Raji (cell line): ENCODE measurements at regions not wholly inside any gene's neighbourhood (a gene's known extent, or its start where the extent isn't known, plus 50 kb on each side); places are given as distances from the start of the nearest gene placed in this dataset.

Experiments used
- POLR2A ChIP-seq: IDR thresholded peaks from 2 replicates; pipeline ENCODE4 v1.6.1; 2011; ENCODE audit warnings: low read depth, low read length, control low read depth; ENCODE audit not compliant: insufficient read depth

DNA sequence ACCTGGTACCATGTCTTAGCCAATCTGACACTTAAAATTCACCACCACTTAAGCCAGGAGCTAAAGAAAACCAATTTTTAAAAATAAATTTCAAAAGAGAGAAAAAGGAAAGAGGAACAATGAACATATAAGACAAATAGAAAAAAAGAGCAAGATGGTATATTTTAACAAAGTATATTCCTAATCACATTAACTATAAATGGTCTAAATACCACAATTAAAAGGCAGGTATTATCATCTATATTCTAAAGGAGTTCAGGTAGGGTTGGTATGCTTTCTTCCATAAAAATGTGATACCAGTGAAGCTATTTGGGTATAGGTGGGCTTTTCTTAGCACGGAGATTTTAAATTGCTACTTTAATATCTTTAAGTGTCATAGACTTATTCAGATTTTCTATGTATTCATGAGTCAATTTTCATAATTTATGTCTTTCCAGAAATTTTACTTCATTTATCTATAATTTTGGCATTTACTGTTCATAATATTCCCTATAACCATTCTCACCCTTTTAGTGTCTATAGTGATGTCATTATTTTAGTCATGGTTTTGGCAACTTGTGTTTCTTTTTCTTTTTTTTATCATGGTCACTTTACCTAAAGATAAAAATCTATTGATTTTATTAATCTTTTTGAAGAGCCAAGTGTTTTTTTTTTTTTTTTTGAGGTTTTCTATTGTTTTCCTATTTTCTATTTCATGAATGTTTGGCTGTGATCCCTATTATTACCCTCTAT, 56.5 kb upstream of the IGLL5 start:
- TF ChIP-seq POLR2A = no peak

DNA sequence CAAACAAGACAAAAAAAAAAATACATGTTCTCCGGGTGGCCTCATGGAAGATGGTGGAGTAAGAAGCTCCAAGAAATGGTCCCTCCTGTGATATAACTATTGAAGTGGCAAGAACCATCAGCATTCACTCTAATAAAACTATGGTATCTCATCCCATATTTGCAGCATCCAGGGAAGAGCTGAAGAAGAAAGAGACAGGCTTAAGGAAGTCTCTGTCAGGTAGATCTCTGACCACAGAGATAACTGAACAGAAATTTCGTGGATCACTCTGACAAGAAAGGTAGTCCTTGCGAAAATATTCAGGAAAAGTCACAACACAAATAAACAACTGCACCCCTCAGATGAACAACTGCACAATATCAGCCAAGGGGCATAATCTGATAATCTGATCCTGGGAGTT, 54.6 kb upstream of the IGLL5 start:
- TF ChIP-seq POLR2A = no peak

GRCh38 chr22:22833488-22833887, 54.1 kb upstream of the IGLL5 start:
- no peak for TF ChIP-seq POLR2A

DNA sequence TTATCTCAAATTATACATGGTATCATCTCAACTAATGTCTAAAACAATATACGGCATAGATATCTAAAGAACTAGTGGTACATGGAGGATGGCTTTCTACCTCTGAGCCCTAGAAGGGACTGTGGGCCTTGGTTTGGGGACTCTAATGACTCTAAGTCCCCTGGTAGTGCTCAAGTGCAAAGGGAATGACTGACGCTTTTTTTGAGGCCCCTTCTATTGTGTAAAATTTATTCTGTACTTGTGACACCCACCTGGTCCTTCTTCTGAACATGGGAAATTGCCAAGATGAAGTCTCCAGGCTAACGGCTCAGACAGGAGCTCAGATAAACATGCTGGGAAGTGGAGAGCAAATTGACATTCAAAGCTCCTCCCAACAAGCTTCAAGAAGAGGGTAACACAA, 53.4 kb upstream of the IGLL5 start:
- TF ChIP-seq POLR2A = no peak

DNA sequence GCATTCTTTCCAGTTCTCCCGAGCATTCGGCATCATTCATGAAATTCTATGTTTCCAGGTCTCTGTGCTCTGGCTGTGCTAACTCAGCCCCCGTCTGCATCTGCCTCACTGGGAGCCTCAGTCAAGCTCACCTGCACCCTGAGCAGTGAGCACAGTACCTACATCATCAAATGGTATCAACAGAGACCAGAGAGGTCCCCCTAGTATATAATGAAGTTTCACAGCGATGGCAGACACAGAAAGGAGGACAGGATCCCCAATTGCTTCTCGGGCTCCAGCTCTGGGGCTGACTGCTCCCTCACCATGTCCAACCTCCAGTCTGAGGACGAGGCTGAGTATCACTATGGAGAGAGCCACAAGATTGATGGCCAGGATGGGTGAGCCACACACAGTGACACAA, 52.8 kb upstream of the IGLL5 start:
- TF ChIP-seq POLR2A = no peak

DNA sequence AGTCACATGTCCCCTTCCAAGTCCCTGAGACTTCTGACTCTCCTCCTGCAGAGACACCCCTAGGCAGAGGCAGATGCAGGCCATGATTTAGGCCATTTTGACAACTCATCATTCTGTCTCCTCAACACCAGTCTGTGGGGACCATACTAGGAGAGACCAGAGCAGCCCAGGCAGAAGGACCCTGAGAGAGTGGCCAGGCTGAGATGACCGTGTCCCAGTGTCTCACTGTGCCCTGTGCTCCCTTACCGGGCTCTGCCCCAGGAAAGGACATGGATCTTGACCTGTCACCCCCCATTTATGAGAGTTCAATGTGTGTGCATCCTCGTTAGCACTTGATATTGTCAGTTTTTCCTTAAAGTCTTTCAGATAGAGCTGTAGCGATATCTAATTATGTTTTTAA, 52.4 kb upstream of the IGLL5 start:
- TF ChIP-seq POLR2A = no peak

- no peak for TF ChIP-seq POLR2A
These were observed 51.8 kb upstream of the IGLL5 start for GRCh38 chr22:22835771-22836291.

DNA sequence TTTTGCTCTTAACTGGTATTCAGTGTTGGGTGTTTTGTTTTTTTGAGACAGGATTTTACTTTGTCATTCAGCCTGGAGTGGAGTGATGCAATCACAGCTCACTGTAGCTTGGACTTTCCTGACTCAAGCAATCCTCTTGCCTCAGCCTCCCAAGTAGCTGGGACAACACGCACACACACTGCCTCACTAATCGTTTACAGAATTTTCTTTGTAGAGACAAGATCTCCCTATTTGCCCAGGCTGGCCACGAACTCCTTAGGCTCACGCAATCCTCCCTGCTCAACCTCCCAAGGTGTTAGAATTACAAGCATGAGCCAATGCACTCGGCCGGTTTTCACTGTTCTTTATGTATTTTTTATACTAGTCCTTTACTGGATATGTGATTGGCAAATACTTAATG, 51.0 kb upstream of the IGLL5 start:
- TF ChIP-seq POLR2A = no peak
